Psoas muscle (tissue), 7 donors: ENCODE measurements at regions not wholly inside any gene's neighbourhood (a gene's known extent, or its start where the extent isn't known, plus 50 kb on each side); places are given as distances from the start of the nearest gene placed in this dataset.
"Not testable (repeated sequence)": the region's sequence is repeated elsewhere in the genome, so short reads cannot be mapped to it uniquely, and the experiment has no call there.

Experiments
- ATAC-seq, 4 donors: fragments of 200-7000 bp; cut with Tn5 transposase; one replicate each; pipeline ENCODE4 v1.9.1; 2020; ENCODE audit warnings: moderate library complexity in 3 of 4, mild to moderate bottlenecking in 2 of 4
- DNase-seq, 2 donors: peaks; one replicate each; pipeline ENCODE4 v3.0.0-alpha.2; 2020
- H3K27ac ChIP-seq: fragments of 200-600 bp; one replicate; pipeline ENCODE4 v1.8.0; 2022
- H3K27me3 ChIP-seq, 3 donors: fragments of 200-600 bp in 1 of 3; one replicate each; pipeline versions ENCODE4 v1.6.1 to v1.8.0; 2013 to 2022; ENCODE audit warnings: low read length in 2 of 3, mild to moderate bottlenecking in 2 of 3, moderate library complexity in 1 of 3; ENCODE audit not compliant: insufficient read depth in 3 of 3
- H3K36me3 ChIP-seq, 2 donors: fragments of 200-600 bp in 1 of 2; one replicate each; pipeline versions ENCODE4 v1.6.1 to v1.8.0; 2013 to 2022; ENCODE audit warnings: low read depth in 1 of 2, mild to moderate bottlenecking in 1 of 2, moderate library complexity in 1 of 2; ENCODE audit not compliant: insufficient read depth in 1 of 2
- H3K4me1 ChIP-seq: fragments of 200-600 bp; one replicate; pipeline ENCODE4 v1.8.0; 2022
- H3K4me3 ChIP-seq: fragments of 200-600 bp; one replicate; pipeline ENCODE4 v1.8.0; 2022; ENCODE audit warnings: mild to moderate bottlenecking
- H3K9me3 ChIP-seq: fragments of 200-600 bp; one replicate; pipeline ENCODE4 v1.8.0; 2022
- WGBS, 3 donors: extraction: QIAGEN DNeasy Blood & Tissue Kit; methylation state at CpG; one replicate each; pipeline versions ENCODE4 v1.1.6 to v1.1.7; 2013; 5-methylcytosine and 5-hydroxymethylcytosine counted together
- intact Hi-C, 2 donors: fragments of 100-400 bp; cut with DNase I; formaldehyde crosslinking; loops; one replicate each; pipeline versions ENCODE4 v1.11.0 to v1.14.2; 2022
- TF ChIP-seq, protein P1 (sequence below): fragments of 200-600 bp; IDR thresholded peaks from one replicate; pipeline ENCODE4 v1.8.0; 2022; ENCODE audit warnings: antibody characterized with exemption
- donor health status: healthy with polysubstance abuse.
- donor health status: DM: no; HTN: no; CAD: no; lungs with moderate emphysema.
- donor health status: Bipolar disorder and iron deficiency.
- donor health status: healthy.
- donor health status: DM: yes; HTN: yes; CAD: no.
- donor health status: DM: no; HTN: no; CAD: no.
- donor health status: DM: yes; HTN: yes; CAD: no.

DNA sequence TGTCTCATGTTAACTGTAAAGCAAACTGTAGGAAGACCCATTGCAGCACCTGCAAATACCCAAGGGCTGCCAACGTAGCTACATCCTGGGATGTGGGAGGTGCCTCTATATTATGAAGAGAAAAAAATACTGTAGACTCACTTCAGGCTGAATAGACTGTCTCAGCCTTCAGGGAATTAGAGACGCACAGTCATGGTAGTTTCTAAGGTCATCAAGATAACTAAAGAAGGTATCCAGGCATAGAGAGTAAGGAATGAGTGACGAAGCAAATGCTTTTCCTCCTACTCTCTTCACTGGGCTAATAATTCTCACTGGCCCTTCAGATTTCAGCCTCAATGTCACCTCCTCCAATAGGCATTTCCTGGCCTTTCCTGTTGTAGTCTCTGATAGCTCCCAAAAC lies 121.6 kb upstream of the ECI2 start:
- no peaks in the 10 kb centered on the region for H3K36me3 ChIP-seq
- H3K4me1 ChIP-seq: no peaks in the 10 kb centered on the region
- H3K27me3 ChIP-seq: no peaks in the 10 kb centered on the region
- no peak overlapping the region for H3K27ac ChIP-seq
- TF ChIP-seq, protein P1, sequence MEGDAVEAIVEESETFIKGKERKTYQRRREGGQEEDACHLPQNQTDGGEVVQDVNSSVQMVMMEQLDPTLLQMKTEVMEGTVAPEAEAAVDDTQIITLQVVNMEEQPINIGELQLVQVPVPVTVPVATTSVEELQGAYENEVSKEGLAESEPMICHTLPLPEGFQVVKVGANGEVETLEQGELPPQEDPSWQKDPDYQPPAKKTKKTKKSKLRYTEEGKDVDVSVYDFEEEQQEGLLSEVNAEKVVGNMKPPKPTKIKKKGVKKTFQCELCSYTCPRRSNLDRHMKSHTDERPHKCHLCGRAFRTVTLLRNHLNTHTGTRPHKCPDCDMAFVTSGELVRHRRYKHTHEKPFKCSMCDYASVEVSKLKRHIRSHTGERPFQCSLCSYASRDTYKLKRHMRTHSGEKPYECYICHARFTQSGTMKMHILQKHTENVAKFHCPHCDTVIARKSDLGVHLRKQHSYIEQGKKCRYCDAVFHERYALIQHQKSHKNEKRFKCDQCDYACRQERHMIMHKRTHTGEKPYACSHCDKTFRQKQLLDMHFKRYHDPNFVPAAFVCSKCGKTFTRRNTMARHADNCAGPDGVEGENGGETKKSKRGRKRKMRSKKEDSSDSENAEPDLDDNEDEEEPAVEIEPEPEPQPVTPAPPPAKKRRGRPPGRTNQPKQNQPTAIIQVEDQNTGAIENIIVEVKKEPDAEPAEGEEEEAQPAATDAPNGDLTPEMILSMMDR: no peak
- intact Hi-C loops: no loop called here
- H3K9me3 ChIP-seq: no peaks in the 10 kb centered on the region
- 85 to 88% (median 85%) methylated on average over 3 of the region's 3 CpGs for WGBS, 3 donors
- DNase-seq: no peak
- no peak for ATAC-seq
- no peak overlapping the region for H3K4me3 ChIP-seq

DNA sequence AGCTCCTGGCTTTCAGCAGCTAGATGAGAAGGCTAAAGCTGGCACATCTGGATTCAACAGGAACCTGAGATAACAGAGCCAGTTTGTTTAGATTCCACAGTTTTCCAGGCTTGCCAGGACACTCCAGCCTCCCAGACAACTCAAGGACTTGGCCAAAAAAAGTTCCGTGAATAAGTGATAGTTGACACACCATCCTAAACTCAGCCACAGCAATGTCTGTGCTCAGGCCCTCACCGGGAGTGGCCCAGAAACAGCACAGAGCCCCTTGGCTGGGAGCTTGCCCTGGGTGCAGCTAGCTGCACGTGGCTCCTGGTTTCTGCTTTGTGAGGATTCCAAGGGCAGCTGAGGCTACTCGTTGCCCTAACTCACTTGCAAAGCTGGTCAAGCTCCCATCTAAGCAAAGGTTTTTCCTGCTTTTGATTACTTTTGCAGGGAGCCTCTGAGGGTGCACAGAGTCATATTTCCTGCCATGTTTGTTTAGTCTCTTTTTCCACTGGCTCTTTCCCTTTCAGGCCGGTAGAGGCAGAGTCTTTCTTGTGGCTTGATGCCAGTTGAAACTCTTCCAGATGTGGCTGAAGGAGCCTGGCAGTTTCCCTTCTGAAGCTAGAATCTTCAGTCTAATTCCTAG lies 118.3 kb upstream of the ECI2 start:
- Histone ChIP-seq H3K9me3 (no peaks in the 10 kb centered on the region), H3K27ac (no peak overlapping the region), H3K4me3 (no peak overlapping the region), H3K36me3 (no peaks in the 10 kb centered on the region), H3K27me3 (no peaks in the 10 kb centered on the region), H3K4me1 (no peaks in the 10 kb centered on the region)
- peak in 1 of 2 donors; percentile 26 for DNase-seq
- TF ChIP-seq, protein P1: peak; percentile 36
- 6 to 13% (median 12%) methylated on average over 5 of the region's 5 CpGs for WGBS, 3 donors
- ATAC-seq: peak in 3 of 4 donors; percentile 44 to 69 (median 58)
- intact Hi-C loops: no loop called here

DNA sequence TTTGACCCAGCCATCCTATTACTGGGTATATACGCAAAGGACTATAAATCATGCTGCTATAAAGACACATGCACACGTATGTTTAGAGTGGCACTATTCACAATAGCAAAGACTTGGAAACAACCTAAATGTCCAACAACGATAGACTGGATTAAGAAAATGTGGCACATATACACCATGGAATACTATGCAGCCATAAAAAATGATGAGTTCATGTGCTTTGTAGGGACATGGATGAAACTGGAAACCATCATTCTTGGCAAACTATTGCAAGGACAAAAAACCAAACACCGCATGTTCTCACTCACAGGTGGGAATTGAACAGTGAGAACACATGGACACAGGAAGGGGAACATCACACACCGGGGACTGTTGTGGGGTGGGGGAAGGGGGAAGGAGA lies 117.1 kb upstream of the ECI2 start:
- intact Hi-C loops, ATAC-seq, DNase-seq, H3K4me1 ChIP-seq, H3K36me3 ChIP-seq, H3K9me3 ChIP-seq, H3K4me3 ChIP-seq, H3K27ac ChIP-seq, H3K27me3 ChIP-seq: not testable (repeated sequence)
- WGBS, 3 donors: 88 to 92% (median 91%) methylated on average over 5 of the region's 5 CpGs

DNA sequence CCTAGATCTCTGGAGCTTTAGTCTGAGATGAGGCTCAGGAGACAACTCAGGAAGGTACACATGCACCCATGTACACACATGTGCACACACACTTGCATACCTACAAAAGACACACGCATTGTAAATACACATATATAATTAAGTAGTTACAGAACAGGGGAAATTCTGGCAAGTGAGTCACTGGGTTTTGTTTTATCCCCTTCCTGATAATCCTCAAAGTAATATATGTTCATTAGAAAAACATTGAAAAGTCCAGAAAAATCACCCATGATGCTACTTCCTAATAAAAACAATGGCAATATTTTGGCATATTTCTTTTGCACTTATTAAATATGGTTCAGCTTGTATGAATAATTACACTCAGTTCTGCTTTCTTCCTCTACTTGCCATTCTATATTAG lies 115.3 kb upstream of the ECI2 start:
- WGBS, 3 donors: 91 to 94% (median 94%) methylated on average over 1 of the region's 1 CpG

DNA sequence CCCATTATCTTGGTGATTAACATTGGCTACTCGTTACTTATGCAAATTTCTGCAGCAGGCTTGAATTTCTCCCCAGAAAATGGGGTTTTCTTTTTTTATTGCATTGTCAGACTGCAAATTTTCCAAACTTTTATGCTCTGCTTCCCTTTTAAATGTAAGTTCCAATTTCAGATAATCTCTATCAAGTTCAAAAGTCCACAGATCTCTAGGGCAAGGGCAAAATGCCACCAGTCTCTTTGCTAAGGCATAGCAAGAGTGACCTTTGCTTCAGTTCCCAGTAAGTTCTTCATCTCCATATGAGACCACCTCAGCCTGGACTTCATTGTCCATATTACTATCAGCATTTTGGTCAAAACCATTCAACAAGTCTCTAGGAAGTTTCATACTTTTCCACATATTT lies 108.5 kb upstream of the ECI2 start:
- ATAC-seq, H3K4me3 ChIP-seq, H3K27me3 ChIP-seq, H3K4me1 ChIP-seq, DNase-seq, intact Hi-C loops, H3K9me3 ChIP-seq, H3K36me3 ChIP-seq, H3K27ac ChIP-seq: not testable (repeated sequence)
- WGBS, 3 donors: 92 to 100% (median 100%) methylated on average over 1 of the region's 1 CpG

More for the DNA sequence above, 115.3 kb upstream of the ECI2 start:
- DNase-seq (no peak), ATAC-seq (no peak)
- H3K27ac ChIP-seq: no peak overlapping the region
- TF ChIP-seq, protein P1: no peak
- H3K27me3 ChIP-seq: no peaks in the 10 kb centered on the region
- H3K36me3 ChIP-seq: no peaks in the 10 kb centered on the region
- no peaks in the 10 kb centered on the region for H3K4me1 ChIP-seq
- intact Hi-C loops: no loop called here
- H3K9me3 ChIP-seq: no peaks in the 10 kb centered on the region
- H3K4me3 ChIP-seq: no peak overlapping the region

DNA sequence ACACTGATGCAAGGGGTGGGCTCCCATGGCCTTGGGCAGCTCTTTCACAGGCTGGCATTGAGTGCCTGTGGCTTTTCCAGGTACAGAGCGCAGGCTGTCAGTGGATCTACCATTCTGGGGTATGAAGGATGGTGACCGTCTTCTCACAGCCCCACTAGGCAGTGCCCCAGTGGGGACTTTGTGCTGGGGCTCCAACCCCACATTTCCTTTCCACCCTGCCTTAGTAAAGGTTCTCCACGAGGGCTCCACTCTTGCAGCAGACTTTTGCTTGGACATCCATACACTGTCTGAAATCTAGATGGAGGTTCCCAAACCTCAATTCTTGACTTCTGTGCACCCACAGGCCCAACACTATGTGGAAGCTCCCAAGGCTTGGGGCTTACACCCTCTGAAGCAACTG lies 107.9 kb upstream of the ECI2 start:
- no peaks in the 10 kb centered on the region for H3K9me3 ChIP-seq
- ATAC-seq (no peak), DNase-seq (no peak)
- no peaks in the 10 kb centered on the region for H3K36me3 ChIP-seq
- no peak overlapping the region for H3K27ac ChIP-seq
- no peaks in the 10 kb centered on the region for H3K4me1 ChIP-seq
- TF ChIP-seq, protein P1: no peak
- H3K4me3 ChIP-seq: no peak overlapping the region
- H3K27me3 ChIP-seq: no peaks in the 10 kb centered on the region
- 81 to 96% (median 84%) methylated on average over 3 of the region's 3 CpGs for WGBS, 3 donors
- intact Hi-C loops: no loop called here
